ENCODE measurements at regions not wholly inside any gene's neighbourhood (a gene's known extent, or its start where the extent isn't known, plus 50 kb on each side); places are given as distances from the start of the nearest gene placed in this dataset.

GRCh38 chr2:129876541-129876940 lies 102.9 kb upstream of the RAB6C start:
- Histone ChIP-seq H3K27me3 (ENCODE audit: control insufficient read depth in 1 of 2, insufficient read depth in 2 of 2, low read length in 2 of 2) (no peaks in the 10 kb centered on the region), H3K4me1 (ENCODE audit: control insufficient read depth in 2 of 2, insufficient read depth in 2 of 2, low read length in 1 of 2) (peaks cover 0 to 2% of the 10 kb centered on the region in 2 donors), H3K27ac (ENCODE audit: low read depth in 2 of 2, low read length in 1 of 2) (no peak overlapping the region), H3K36me3 (ENCODE audit: control insufficient read depth in 2 of 2, insufficient read depth in 2 of 2, low read length in 1 of 2) (no peaks in the 10 kb centered on the region), H3K4me3 (ENCODE audit: low read depth in 1 of 2, low read length in 2 of 2) (peak overlapping the region in 1 of 2 donors; percentile 82), H3K9me3 (ENCODE audit: control insufficient read depth in 2 of 2, insufficient read depth in 1 of 2, low read depth in 1 of 2, low read length in 1 of 2) (no peaks in the 10 kb centered on the region)
- WGBS, 2 donors, result 55 to 56% methylated on average over 7 of the region's 7 CpGs

DNA sequence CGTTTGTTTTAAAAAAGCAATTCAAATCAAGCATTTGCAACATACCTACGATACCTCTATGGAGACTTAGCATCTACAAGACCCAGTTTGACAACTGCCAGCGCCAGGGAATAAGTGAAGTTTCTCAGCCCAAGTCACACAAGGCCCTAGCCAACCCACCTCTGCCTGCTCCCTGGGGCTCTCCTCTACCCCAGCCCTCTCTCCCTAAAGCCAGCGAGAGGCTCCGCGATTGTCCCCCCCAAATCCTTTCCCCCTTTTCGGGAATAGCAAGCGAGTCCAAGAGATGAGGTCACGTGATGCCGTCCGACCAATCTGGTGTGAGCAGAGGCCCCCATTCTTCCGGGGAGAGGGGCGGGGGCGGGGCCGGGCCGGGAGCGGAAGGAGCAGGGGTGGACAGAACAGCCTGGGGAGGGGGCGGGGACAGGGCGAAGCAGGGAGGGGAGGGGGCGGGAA lies 102.2 kb upstream of the RAB6C start:
- Histone ChIP-seq H3K27me3 (ENCODE audit: control insufficient read depth in 1 of 2, insufficient read depth in 2 of 2, low read length in 2 of 2) (no peaks in the 10 kb centered on the region), H3K4me1 (ENCODE audit: control insufficient read depth in 2 of 2, insufficient read depth in 2 of 2, low read length in 1 of 2) (peaks cover 0 to 2% of the 10 kb centered on the region in 2 donors), H3K27ac (ENCODE audit: low read depth in 2 of 2, low read length in 1 of 2) (peak overlapping the region; percentile 36 to 79), H3K36me3 (ENCODE audit: control insufficient read depth in 2 of 2, insufficient read depth in 2 of 2, low read length in 1 of 2) (no peaks in the 10 kb centered on the region), H3K4me3 (ENCODE audit: low read depth in 1 of 2, low read length in 2 of 2) (peak overlapping the region; percentile 57 to 82), H3K9me3 (ENCODE audit: control insufficient read depth in 2 of 2, insufficient read depth in 1 of 2, low read depth in 1 of 2, low read length in 1 of 2) (no peaks in the 10 kb centered on the region)
- 0 to 1% methylated on average over 14 to 17 of the region's 20 CpGs for WGBS, 2 donors

DNA sequence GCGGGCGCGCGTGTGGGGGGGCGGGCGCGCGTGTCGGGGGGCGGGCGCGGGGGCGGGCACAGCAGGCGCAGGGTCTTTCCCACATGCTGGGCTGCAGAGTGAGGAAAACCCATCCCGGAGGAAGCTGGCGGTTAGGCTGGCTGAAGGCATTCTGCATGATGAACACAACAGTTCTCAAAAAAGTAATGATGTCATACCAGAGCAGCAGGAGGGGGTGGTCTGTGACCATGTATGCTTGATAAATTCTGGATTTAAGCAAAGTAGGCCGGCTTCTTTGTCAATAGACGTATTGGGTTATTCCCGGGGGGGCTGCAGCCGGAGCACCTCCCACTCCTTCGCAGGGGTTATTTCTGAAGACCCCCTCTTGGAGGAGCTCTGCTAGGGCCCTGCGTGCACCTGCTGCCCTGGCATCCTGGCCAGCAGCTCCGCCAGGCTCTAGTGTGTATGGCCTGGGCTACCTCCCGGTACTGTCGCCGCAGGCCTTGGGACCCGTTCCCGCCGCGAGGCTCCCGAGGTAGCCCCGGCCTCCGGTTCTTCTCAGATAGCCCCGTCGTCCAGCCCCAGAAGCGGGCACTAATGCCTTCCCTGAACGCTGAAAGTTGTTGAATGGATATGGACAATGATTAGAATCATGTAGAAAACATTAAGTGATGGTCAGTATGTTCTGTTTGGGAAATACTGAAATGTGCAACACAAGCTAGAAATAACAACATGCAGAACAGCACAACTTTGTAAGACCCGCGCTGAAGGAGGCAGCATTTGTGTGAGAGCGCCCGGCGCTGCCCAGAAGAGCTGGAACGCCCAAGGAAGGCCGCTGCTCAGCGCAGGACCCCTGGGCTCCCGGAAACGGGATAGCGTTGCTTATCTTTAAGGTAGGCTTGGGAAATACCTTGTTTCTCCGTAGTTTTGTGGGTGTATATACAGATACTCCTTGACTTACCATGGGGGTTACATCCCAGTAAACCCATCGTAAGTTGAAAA lies 101.4 kb upstream of the RAB6C start:
- Histone ChIP-seq H3K36me3 (ENCODE audit: control insufficient read depth in 2 of 2, insufficient read depth in 2 of 2, low read length in 1 of 2) (no peaks in the 10 kb centered on the region), H3K9me3 (ENCODE audit: control insufficient read depth in 2 of 2, insufficient read depth in 1 of 2, low read depth in 1 of 2, low read length in 1 of 2) (no peaks in the 10 kb centered on the region), H3K4me1 (ENCODE audit: control insufficient read depth in 2 of 2, insufficient read depth in 2 of 2, low read length in 1 of 2) (peaks cover 0 to 2% of the 10 kb centered on the region in 2 donors), H3K27me3 (ENCODE audit: control insufficient read depth in 1 of 2, insufficient read depth in 2 of 2, low read length in 2 of 2) (no peaks in the 10 kb centered on the region), H3K4me3 (ENCODE audit: low read depth in 1 of 2, low read length in 2 of 2) (peak overlapping the region; percentile 26 to 82), H3K27ac (ENCODE audit: low read depth in 2 of 2, low read length in 1 of 2) (peak overlapping the region in 1 of 2 donors; percentile 34)
- 30 to 39% methylated on average over 38 to 49 of the region's 50 CpGs for WGBS, 2 donors

GRCh38 chr2:129879614-129880180 lies 99.8 kb upstream of the RAB6C start:
- no peak overlapping the region for H3K27ac ChIP-seq (ENCODE audit: low read depth in 2 of 2, low read length in 1 of 2)
- H3K4me1 ChIP-seq (ENCODE audit: control insufficient read depth in 2 of 2, insufficient read depth in 2 of 2, low read length in 1 of 2), result peaks cover 0 to 2% of the 10 kb centered on the region in 2 donors
- H3K36me3 ChIP-seq (ENCODE audit: control insufficient read depth in 2 of 2, insufficient read depth in 2 of 2, low read length in 1 of 2), result no peaks in the 10 kb centered on the region
- H3K9me3 ChIP-seq (ENCODE audit: control insufficient read depth in 2 of 2, insufficient read depth in 1 of 2, low read depth in 1 of 2, low read length in 1 of 2), result no peaks in the 10 kb centered on the region
- no peak overlapping the region for H3K4me3 ChIP-seq (ENCODE audit: low read depth in 1 of 2, low read length in 2 of 2)
- WGBS, 2 donors, result 90 to 92% methylated on average over 9 of the region's 9 CpGs
- no peaks in the 10 kb centered on the region for H3K27me3 ChIP-seq (ENCODE audit: control insufficient read depth in 1 of 2, insufficient read depth in 2 of 2, low read length in 2 of 2)

DNA sequence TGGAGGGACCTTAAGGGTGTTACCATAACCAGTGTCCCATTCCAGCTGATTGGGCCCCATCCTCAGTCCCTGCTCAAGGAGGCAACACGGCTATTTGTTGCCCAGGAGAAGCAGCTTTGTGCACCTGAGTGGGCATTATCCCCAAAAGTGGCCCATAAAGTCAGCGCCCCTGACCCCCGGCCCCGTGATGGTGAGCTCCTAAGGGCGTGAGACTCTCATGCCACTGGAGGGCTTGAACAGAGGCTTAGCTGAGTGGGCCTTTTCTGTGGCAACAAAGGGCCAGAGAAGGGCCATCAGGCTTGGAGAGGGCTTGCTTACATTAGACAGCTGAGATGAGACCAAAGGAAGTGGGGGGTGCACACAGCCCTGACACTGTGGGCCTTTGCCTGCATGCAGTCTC lies 99.2 kb upstream of the RAB6C start:
- 95 to 97% methylated on average over 5 of the region's 5 CpGs for WGBS, 2 donors
- Histone ChIP-seq H3K9me3 (ENCODE audit: control insufficient read depth in 2 of 2, insufficient read depth in 1 of 2, low read depth in 1 of 2, low read length in 1 of 2) (no peaks in the 10 kb centered on the region), H3K27ac (ENCODE audit: low read depth in 2 of 2, low read length in 1 of 2) (no peak overlapping the region), H3K4me3 (ENCODE audit: low read depth in 1 of 2, low read length in 2 of 2) (no peak overlapping the region), H3K4me1 (ENCODE audit: control insufficient read depth in 2 of 2, insufficient read depth in 2 of 2, low read length in 1 of 2) (peaks cover 0 to 2% of the 10 kb centered on the region in 2 donors), H3K36me3 (ENCODE audit: control insufficient read depth in 2 of 2, insufficient read depth in 2 of 2, low read length in 1 of 2) (no peaks in the 10 kb centered on the region), H3K27me3 (ENCODE audit: control insufficient read depth in 1 of 2, insufficient read depth in 2 of 2, low read length in 2 of 2) (no peaks in the 10 kb centered on the region)

GRCh38 chr2:129880971-129881370 lies 98.5 kb upstream of the RAB6C start:
- WGBS, 2 donors, result 92% methylated on average over 6 of the region's 6 CpGs
- Histone ChIP-seq H3K27me3 (ENCODE audit: control insufficient read depth in 1 of 2, insufficient read depth in 2 of 2, low read length in 2 of 2) (no peaks in the 10 kb centered on the region), H3K36me3 (ENCODE audit: control insufficient read depth in 2 of 2, insufficient read depth in 2 of 2, low read length in 1 of 2) (no peaks in the 10 kb centered on the region), H3K4me1 (ENCODE audit: control insufficient read depth in 2 of 2, insufficient read depth in 2 of 2, low read length in 1 of 2) (peaks cover 0 to 2% of the 10 kb centered on the region in 2 donors), H3K9me3 (ENCODE audit: control insufficient read depth in 2 of 2, insufficient read depth in 1 of 2, low read depth in 1 of 2, low read length in 1 of 2) (no peaks in the 10 kb centered on the region), H3K4me3 (ENCODE audit: low read depth in 1 of 2, low read length in 2 of 2) (no peak overlapping the region), H3K27ac (ENCODE audit: low read depth in 2 of 2, low read length in 1 of 2) (no peak overlapping the region)

DNA sequence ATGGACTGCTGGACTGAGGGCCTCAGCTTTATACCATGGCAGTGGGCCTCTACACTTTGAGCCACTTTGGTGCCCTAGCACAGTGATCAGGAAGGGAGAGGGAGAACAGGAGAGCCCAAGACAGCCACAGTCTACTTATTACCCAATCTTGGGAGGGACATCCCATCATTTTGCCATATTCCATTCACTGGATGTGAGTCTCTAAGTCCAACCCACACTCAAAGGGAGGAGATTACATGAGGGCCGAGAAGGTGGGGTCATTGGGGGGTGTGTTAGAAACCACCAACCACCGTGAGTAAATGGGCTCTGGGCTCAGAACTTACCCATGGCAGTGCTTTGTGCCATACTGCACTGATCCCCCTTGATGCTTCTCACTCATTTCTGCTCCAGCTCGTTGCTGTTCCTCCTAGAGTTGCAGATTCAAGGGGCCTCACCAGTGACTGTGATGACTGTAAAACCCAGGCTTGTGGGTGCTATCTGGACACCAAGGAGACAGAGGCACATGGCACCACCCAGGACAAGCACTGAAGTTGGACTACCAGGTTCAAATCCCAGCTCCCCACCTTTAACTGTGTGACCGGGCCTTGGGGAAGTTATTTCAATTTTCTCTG lies 97.6 kb upstream of the RAB6C start:
- no peak overlapping the region for H3K27ac ChIP-seq (ENCODE audit: low read depth in 2 of 2, low read length in 1 of 2)
- 73 to 84% methylated on average over 4 of the region's 4 CpGs for WGBS, 2 donors
- no peaks in the 10 kb centered on the region for H3K36me3 ChIP-seq (ENCODE audit: control insufficient read depth in 2 of 2, insufficient read depth in 2 of 2, low read length in 1 of 2)
- H3K9me3 ChIP-seq (ENCODE audit: control insufficient read depth in 2 of 2, insufficient read depth in 1 of 2, low read depth in 1 of 2, low read length in 1 of 2), result no peaks in the 10 kb centered on the region
- no peaks in the 10 kb centered on the region for H3K4me1 ChIP-seq (ENCODE audit: control insufficient read depth in 2 of 2, insufficient read depth in 2 of 2, low read length in 1 of 2)
- H3K4me3 ChIP-seq (ENCODE audit: low read depth in 1 of 2, low read length in 2 of 2), result no peak overlapping the region
- H3K27me3 ChIP-seq (ENCODE audit: control insufficient read depth in 1 of 2, insufficient read depth in 2 of 2, low read length in 2 of 2), result no peaks in the 10 kb centered on the region

- no peaks in the 10 kb centered on the region for H3K9me3 ChIP-seq (ENCODE audit: control insufficient read depth in 2 of 2, insufficient read depth in 1 of 2, low read depth in 1 of 2, low read length in 1 of 2)
- no peaks in the 10 kb centered on the region for H3K27me3 ChIP-seq (ENCODE audit: control insufficient read depth in 1 of 2, insufficient read depth in 2 of 2, low read length in 2 of 2)
- 86 to 89% methylated on average over 6 of the region's 6 CpGs for WGBS, 2 donors
These were observed 97.0 kb upstream of the RAB6C start for GRCh38 chr2:129882476-129882875.

GRCh38 chr2:129883121-129883520 lies 96.3 kb upstream of the RAB6C start:
- no peaks in the 10 kb centered on the region for H3K36me3 ChIP-seq (ENCODE audit: control insufficient read depth in 2 of 2, insufficient read depth in 2 of 2, low read length in 1 of 2)
- no peak overlapping the region for H3K27ac ChIP-seq (ENCODE audit: low read depth in 2 of 2, low read length in 1 of 2)
- H3K4me3 ChIP-seq (ENCODE audit: low read depth in 1 of 2, low read length in 2 of 2), result no peak overlapping the region
- no peaks in the 10 kb centered on the region for H3K4me1 ChIP-seq (ENCODE audit: control insufficient read depth in 2 of 2, insufficient read depth in 2 of 2, low read length in 1 of 2)
- WGBS, 2 donors, result 81 to 88% methylated on average over 3 of the region's 3 CpGs
- no peaks in the 10 kb centered on the region for H3K9me3 ChIP-seq (ENCODE audit: control insufficient read depth in 2 of 2, insufficient read depth in 1 of 2, low read depth in 1 of 2, low read length in 1 of 2)
- no peaks in the 10 kb centered on the region for H3K27me3 ChIP-seq (ENCODE audit: control insufficient read depth in 1 of 2, insufficient read depth in 2 of 2, low read length in 2 of 2)

More at GRCh38 chr2:129882476-129882875, 97.0 kb upstream of the RAB6C start:
- no peaks in the 10 kb centered on the region for H3K4me1 ChIP-seq (ENCODE audit: control insufficient read depth in 2 of 2, insufficient read depth in 2 of 2, low read length in 1 of 2)
- H3K27ac ChIP-seq (ENCODE audit: low read depth in 2 of 2, low read length in 1 of 2), result no peak overlapping the region
- H3K4me3 ChIP-seq (ENCODE audit: low read depth in 1 of 2, low read length in 2 of 2), result no peak overlapping the region
- H3K36me3 ChIP-seq (ENCODE audit: control insufficient read depth in 2 of 2, insufficient read depth in 2 of 2, low read length in 1 of 2), result no peaks in the 10 kb centered on the region
